ENCODE measurements at regions not wholly inside any gene's neighbourhood (a gene's known extent, or its start where the extent isn't known, plus 50 kb on each side); places are given as distances from the start of the nearest gene placed in this dataset.

- no peaks in the 10 kb centered on the region for H3K36me3 ChIP-seq (ENCODE audit: control insufficient read depth in 4 of 4, insufficient read depth in 3 of 4, low read depth in 1 of 4, low read length in 3 of 4)
- no peak overlapping the region for H3K9ac ChIP-seq (ENCODE audit: low read depth in 1 of 2, low read length in 2 of 2)
- no peak overlapping the region for H3K4me3 ChIP-seq (ENCODE audit: low read depth in 1 of 3, low read length in 3 of 3)
- no peak overlapping the region for H3K27ac ChIP-seq (ENCODE audit: low read depth in 1 of 2, low read length in 2 of 2)
- no peak for DNase-seq (ENCODE audit: low spot score)
- H3K9me3 ChIP-seq (ENCODE audit: control insufficient read depth in 4 of 4, low read length in 3 of 4) = no peaks in the 10 kb centered on the region
- TF ChIP-seq ZBTB33 (IDR thresholded peaks at IDR 0.05) = no peak
- no peak for TF ChIP-seq YY1 (IDR thresholded peaks at IDR 0.05)
- no peak for TF ChIP-seq REST (IDR thresholded peaks at IDR 0.05)
- TF ChIP-seq FOXA2 (IDR thresholded peaks at IDR 0.05) = no peak
- TF ChIP-seq TAF1 (conservative IDR thresholded peaks at IDR 0.05) = no peak
- TF ChIP-seq EGR1 (IDR thresholded peaks at IDR 0.05; ENCODE audit: low read depth in 2 of 2) = no peak
- no peak for TF ChIP-seq ATF3 (IDR thresholded peaks at IDR 0.05)
- TF ChIP-seq RAD21 (IDR thresholded peaks at IDR 0.05) = no peak
- TF ChIP-seq HNF4G (IDR thresholded peaks at IDR 0.05) = no peak
- TF ChIP-seq JUND (IDR thresholded peaks at IDR 0.05) = no peak
- no peak for TF ChIP-seq GABPA (IDR thresholded peaks at IDR 0.05 in 1 of 2, conservative IDR thresholded peaks at IDR 0.05 in 1 of 2)
- TF ChIP-seq HNF4A (conservative IDR thresholded peaks at IDR 0.05) = no peak
- no peak for TF ChIP-seq CTCF (IDR thresholded peaks at IDR 0.05; ENCODE audit: low read depth, low read length, missing input control)
- no peak for TF ChIP-seq RXRA (IDR thresholded peaks at IDR 0.05)
- H3K27me3 ChIP-seq (ENCODE audit: control insufficient read depth in 4 of 4, insufficient read depth in 4 of 4, low read length in 3 of 4) = no peaks in the 10 kb centered on the region
- H3K4me1 ChIP-seq (ENCODE audit: control insufficient read depth in 4 of 4, insufficient read depth in 4 of 4, low read length in 3 of 4) = no peaks in the 10 kb centered on the region
- WGBS = 85% methylated on average over 2 of the region's 2 CpGs
Measured at GRCh38 chr11:81866896-81867295, 866.8 kb downstream of the FAM181B start.

GRCh38 chr11:81857386-81857785, 876.3 kb downstream of the FAM181B start:
- no peak for DNase-seq (ENCODE audit: low spot score)
- no peak overlapping the region for H3K27ac ChIP-seq (ENCODE audit: low read depth in 1 of 2, low read length in 2 of 2)
- H3K9ac ChIP-seq (ENCODE audit: low read depth in 1 of 2, low read length in 2 of 2) = no peak overlapping the region
- no peak overlapping the region for H3K4me3 ChIP-seq (ENCODE audit: low read depth in 1 of 3, low read length in 3 of 3)
- WGBS = 65% methylated on average over 4 of the region's 4 CpGs
- H3K4me1 ChIP-seq (ENCODE audit: control insufficient read depth in 4 of 4, insufficient read depth in 4 of 4, low read length in 3 of 4) = no peaks in the 10 kb centered on the region
- no peaks in the 10 kb centered on the region for H3K27me3 ChIP-seq (ENCODE audit: control insufficient read depth in 4 of 4, insufficient read depth in 4 of 4, low read length in 3 of 4)
- no peaks in the 10 kb centered on the region for H3K36me3 ChIP-seq (ENCODE audit: control insufficient read depth in 4 of 4, insufficient read depth in 3 of 4, low read depth in 1 of 4, low read length in 3 of 4)
- no peaks in the 10 kb centered on the region for H3K9me3 ChIP-seq (ENCODE audit: control insufficient read depth in 4 of 4, low read length in 3 of 4)
- no peak for TF ChIP-seq FOXA1 (IDR thresholded peaks at IDR 0.05)
- no peak for TF ChIP-seq YY1 (IDR thresholded peaks at IDR 0.05)
- TF ChIP-seq CTCF (IDR thresholded peaks at IDR 0.05; ENCODE audit: low read depth, low read length, missing input control) = no peak
- no peak for TF ChIP-seq ZBTB33 (IDR thresholded peaks at IDR 0.05)
- no peak for TF ChIP-seq JUND (IDR thresholded peaks at IDR 0.05)
- TF ChIP-seq FOXA2 (IDR thresholded peaks at IDR 0.05) = no peak
- TF ChIP-seq HNF4G (IDR thresholded peaks at IDR 0.05) = no peak
- no peak for TF ChIP-seq RAD21 (IDR thresholded peaks at IDR 0.05)
- no peak for TF ChIP-seq SP1 (IDR thresholded peaks at IDR 0.05)
- no peak for TF ChIP-seq TAF1 (conservative IDR thresholded peaks at IDR 0.05)
- TF ChIP-seq GABPA (IDR thresholded peaks at IDR 0.05 in 1 of 2, conservative IDR thresholded peaks at IDR 0.05 in 1 of 2) = no peak
- TF ChIP-seq NR2F2 (IDR thresholded peaks at IDR 0.05) = no peak

Data from liver (tissue), 8 donors.